CD4-positive, alpha-beta T cell treated with Interleukin-1 beta for 1 hour (primary cell): ENCODE measurements at regions not wholly inside any gene's neighbourhood (a gene's known extent, or its start where the extent isn't known, plus 50 kb on each side); places are given as distances from the start of the nearest gene placed in this dataset.

Experiments
- DNase-seq, 2 donors: peaks; one replicate each; pipeline ENCODE4 v3.0.0-alpha.2; 2020 to 2022

- DNase-seq = no peak
Measured at GRCh38 chr3:177515786-177516157, 318.5 kb upstream of the TBL1XR1 start.

GRCh38 chr3:177516158-177517011 lies 319.1 kb upstream of the TBL1XR1 start:
- DNase-seq = no peak

- no peak for DNase-seq
Measured at GRCh38 chr3:177517906-177518305, 320.6 kb upstream of the TBL1XR1 start.

GRCh38 chr3:177519588-177519987 lies 322.3 kb upstream of the TBL1XR1 start:
- DNase-seq = no peak

GRCh38 chr3:177521305-177521704 lies 324.0 kb upstream of the TBL1XR1 start:
- no peak for DNase-seq

- no peak for DNase-seq
Measured at GRCh38 chr3:177522051-177522450, 324.8 kb upstream of the TBL1XR1 start.

GRCh38 chr3:177523067-177523675 lies 325.9 kb upstream of the TBL1XR1 start:
- DNase-seq = no peak

GRCh38 chr3:177523872-177524438 lies 326.7 kb upstream of the TBL1XR1 start:
- no peak for DNase-seq

- DNase-seq = no peak
Measured at GRCh38 chr3:177524742-177525141, 327.5 kb upstream of the TBL1XR1 start.

- no peak for DNase-seq
Measured at GRCh38 chr3:177525414-177525813, 328.1 kb upstream of the TBL1XR1 start.

- DNase-seq = no peak
Measured at GRCh38 chr3:177525987-177526712, 328.9 kb upstream of the TBL1XR1 start.

- DNase-seq = no peak
Measured at GRCh38 chr3:177527182-177527581, 329.9 kb upstream of the TBL1XR1 start.

GRCh38 chr3:177528306-177529070 lies 331.2 kb upstream of the TBL1XR1 start:
- no peak for DNase-seq

- DNase-seq = no peak
Measured at GRCh38 chr3:177529071-177529550, 331.8 kb upstream of the TBL1XR1 start.

GRCh38 chr3:177529716-177530335 lies 332.5 kb upstream of the TBL1XR1 start:
- no peak for DNase-seq

- no peak for DNase-seq
Measured at GRCh38 chr3:177530908-177531307, 333.6 kb upstream of the TBL1XR1 start.

- no peak for DNase-seq
Measured at GRCh38 chr3:177536873-177537272, 339.6 kb upstream of the TBL1XR1 start.

- no peak for DNase-seq
Measured at GRCh38 chr3:177537612-177538011, 340.3 kb upstream of the TBL1XR1 start.

- no peak for DNase-seq
Measured at GRCh38 chr3:177538048-177538749, 340.9 kb upstream of the TBL1XR1 start.

- DNase-seq = peak in 1 of 2 donors; percentile 51
Measured at GRCh38 chr3:177538750-177539730, 341.8 kb upstream of the TBL1XR1 start.
